Parathyroid adenoma (tissue), 2 donors: ENCODE measurements at regions not wholly inside any gene's neighbourhood (a gene's known extent, or its start where the extent isn't known, plus 50 kb on each side); places are given as distances from the start of the nearest gene placed in this dataset.

Source experiments
- H2AFZ ChIP-seq: fragments of 300-600 bp; sonication (generic); one replicate; pipeline ENCODE4 v1.7.0; 2017; ENCODE audit warnings: antibody characterized with exemption, mild to moderate bottlenecking
- H3K27ac ChIP-seq: fragments of 300-600 bp; sonication (generic); one replicate; pipeline ENCODE4 v1.7.0; 2017
- H3K27me3 ChIP-seq: fragments of 300-600 bp; sonication (generic); one replicate; pipeline ENCODE4 v1.7.0; 2017; ENCODE audit warnings: low read length; ENCODE audit not compliant: control insufficient read depth, insufficient read depth
- H3K36me3 ChIP-seq: fragments of 300-600 bp; sonication (generic); one replicate; pipeline ENCODE4 v1.7.0; 2017; ENCODE audit warnings: low read length; ENCODE audit not compliant: control insufficient read depth, insufficient read depth
- H3K4me1 ChIP-seq: fragments of 300-600 bp; sonication (generic); one replicate; pipeline ENCODE4 v1.7.0; 2017; ENCODE audit warnings: control low read depth
- H3K4me2 ChIP-seq: fragments of 300-600 bp; sonication (generic); one replicate; pipeline ENCODE4 v1.7.0; 2017; ENCODE audit warnings: low read length
- H3K4me3 ChIP-seq: fragments of 300-600 bp; sonication (generic); one replicate; pipeline ENCODE4 v1.7.0; 2017; ENCODE audit warnings: low read depth, low read length
- H3K79me2 ChIP-seq: fragments of 300-600 bp; sonication (generic); one replicate; pipeline ENCODE4 v1.7.0; 2017; ENCODE audit warnings: control low read depth
- H3K9ac ChIP-seq: fragments of 300-600 bp; sonication (generic); one replicate; pipeline ENCODE4 v1.7.0; 2017; ENCODE audit warnings: mild to moderate bottlenecking
- H3K9me3 ChIP-seq: fragments of 300-600 bp; sonication (generic); one replicate; pipeline ENCODE4 v1.7.0; 2017; ENCODE audit warnings: low read length; ENCODE audit not compliant: control insufficient read depth
- TF ChIP-seq, protein P1 (sequence below): fragments of 300-600 bp; sonication (generic); IDR thresholded peaks from one replicate; pipeline ENCODE4 v1.7.0; 2017; ENCODE audit warnings: antibody characterized with exemption, mild to moderate bottlenecking
- donor health status: primary hyperparathyroidism.

DNA sequence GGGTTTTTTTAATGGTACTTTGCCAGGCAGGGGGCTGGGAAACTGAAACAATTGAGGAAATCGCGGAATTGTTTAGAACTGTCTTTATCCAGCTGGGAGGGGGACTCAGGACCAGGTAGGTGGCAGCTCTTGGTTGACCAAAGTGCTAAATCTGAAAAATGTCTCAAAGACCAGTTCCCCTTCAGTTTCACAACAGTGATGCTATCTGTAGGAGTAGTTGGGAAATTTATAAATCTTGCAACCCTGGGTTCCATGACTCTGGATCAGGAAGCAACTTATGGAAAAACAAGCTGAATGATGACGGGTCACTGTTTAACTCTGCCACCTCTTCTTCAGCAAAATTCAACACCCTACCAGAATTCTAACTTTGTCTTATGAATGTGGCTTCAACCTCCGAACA, 99.7 kb downstream of the FAM50B start:
- Histone ChIP-seq H3K27me3 (no peaks in the 10 kb centered on the region), H3K4me3 (no peak overlapping the region), H3K9me3 (no peaks in the 10 kb centered on the region), H3K27ac (no peak overlapping the region), H3K9ac (no peak overlapping the region), H3K4me2 (no peak overlapping the region), H3K79me2 (no peaks in the 10 kb centered on the region), H2AFZ (no peak overlapping the region), H3K36me3 (no peaks in the 10 kb centered on the region), H3K4me1 (no peaks in the 10 kb centered on the region)
- TF ChIP-seq, protein P1, sequence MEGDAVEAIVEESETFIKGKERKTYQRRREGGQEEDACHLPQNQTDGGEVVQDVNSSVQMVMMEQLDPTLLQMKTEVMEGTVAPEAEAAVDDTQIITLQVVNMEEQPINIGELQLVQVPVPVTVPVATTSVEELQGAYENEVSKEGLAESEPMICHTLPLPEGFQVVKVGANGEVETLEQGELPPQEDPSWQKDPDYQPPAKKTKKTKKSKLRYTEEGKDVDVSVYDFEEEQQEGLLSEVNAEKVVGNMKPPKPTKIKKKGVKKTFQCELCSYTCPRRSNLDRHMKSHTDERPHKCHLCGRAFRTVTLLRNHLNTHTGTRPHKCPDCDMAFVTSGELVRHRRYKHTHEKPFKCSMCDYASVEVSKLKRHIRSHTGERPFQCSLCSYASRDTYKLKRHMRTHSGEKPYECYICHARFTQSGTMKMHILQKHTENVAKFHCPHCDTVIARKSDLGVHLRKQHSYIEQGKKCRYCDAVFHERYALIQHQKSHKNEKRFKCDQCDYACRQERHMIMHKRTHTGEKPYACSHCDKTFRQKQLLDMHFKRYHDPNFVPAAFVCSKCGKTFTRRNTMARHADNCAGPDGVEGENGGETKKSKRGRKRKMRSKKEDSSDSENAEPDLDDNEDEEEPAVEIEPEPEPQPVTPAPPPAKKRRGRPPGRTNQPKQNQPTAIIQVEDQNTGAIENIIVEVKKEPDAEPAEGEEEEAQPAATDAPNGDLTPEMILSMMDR, result no peak

DNA sequence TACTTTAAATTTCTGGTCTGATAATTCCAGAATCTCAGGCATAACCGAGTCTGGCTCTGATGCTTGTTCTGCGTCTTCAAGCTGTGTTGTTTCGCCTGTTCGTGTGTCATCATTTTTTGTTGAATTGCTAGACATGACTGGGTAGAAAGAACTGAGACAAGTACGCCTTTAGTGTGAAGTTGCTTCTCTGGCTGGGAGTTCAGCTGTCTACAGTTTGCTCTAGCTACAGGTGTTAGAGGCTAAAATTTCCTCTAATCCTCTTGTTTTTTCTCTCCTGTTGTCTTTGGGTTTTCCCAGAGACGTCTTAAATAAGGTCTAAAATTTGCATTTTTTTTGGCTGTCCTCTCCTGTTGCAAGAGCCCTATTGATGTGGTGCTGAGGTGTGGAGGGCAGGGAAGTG, 100.3 kb downstream of the FAM50B start:
- Histone ChIP-seq H3K4me1 (no peaks in the 10 kb centered on the region), H3K27me3 (no peaks in the 10 kb centered on the region), H3K36me3 (no peaks in the 10 kb centered on the region), H2AFZ (no peak overlapping the region), H3K79me2 (no peaks in the 10 kb centered on the region), H3K4me3 (no peak overlapping the region), H3K4me2 (no peak overlapping the region), H3K9ac (no peak overlapping the region), H3K9me3 (no peaks in the 10 kb centered on the region), H3K27ac (no peak overlapping the region)
- TF ChIP-seq, protein P1, result no peak

DNA sequence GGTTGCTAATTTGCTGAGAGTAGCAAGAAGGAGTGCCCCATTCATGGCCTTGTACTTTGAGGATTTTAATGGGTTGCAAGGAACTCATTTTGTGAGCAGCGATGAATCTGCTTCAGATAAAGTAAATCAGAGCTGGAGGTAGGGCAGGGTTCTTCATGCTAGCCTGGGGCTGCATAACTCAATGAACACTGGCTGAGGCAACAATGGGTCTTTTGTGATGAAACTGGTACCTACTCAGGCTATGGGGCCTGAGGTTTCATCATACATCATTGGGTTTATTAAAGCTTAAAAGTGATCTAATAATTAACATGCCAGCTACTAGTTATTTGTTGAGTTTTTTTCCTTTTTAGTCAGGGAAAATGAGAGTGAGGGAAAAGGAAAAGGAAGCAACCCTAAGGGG, 106.9 kb downstream of the FAM50B start:
- no peaks in the 10 kb centered on the region for H3K27me3 ChIP-seq

DNA sequence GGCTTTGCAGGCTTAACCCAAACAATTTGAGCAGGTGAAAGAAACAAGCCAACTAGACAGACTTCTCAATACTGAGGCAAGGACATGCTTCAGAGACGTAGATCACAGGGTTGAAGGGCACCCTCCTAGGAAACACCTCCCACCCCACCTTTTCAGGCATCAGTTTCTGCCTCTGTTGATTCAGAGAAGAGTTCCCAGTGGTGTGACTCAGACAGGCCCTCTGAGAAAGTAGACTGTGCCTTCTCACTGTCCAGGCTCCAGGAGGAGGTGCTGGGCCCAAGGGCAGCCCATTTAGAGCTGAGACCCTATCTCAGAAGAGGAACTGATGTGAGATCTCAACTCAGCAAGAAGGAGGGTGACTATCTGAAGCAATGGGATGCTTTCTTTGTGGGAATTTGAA, 108.1 kb downstream of the FAM50B start:
- TF ChIP-seq, protein P1, result no peak
- H3K27ac ChIP-seq, result no peak overlapping the region
- H3K36me3 ChIP-seq, result no peaks in the 10 kb centered on the region
- no peak overlapping the region for H2AFZ ChIP-seq
- no peak overlapping the region for H3K4me2 ChIP-seq
- no peaks in the 10 kb centered on the region for H3K9me3 ChIP-seq
- no peak overlapping the region for H3K9ac ChIP-seq
- H3K27me3 ChIP-seq, result no peaks in the 10 kb centered on the region
- no peaks in the 10 kb centered on the region for H3K4me1 ChIP-seq
- H3K79me2 ChIP-seq, result no peaks in the 10 kb centered on the region
- no peak overlapping the region for H3K4me3 ChIP-seq

More for the DNA sequence above, 106.9 kb downstream of the FAM50B start:
- Histone ChIP-seq H3K4me3 (no peak overlapping the region), H3K27ac (no peak overlapping the region), H3K36me3 (no peaks in the 10 kb centered on the region), H3K4me2 (no peak overlapping the region), H2AFZ (no peak overlapping the region), H3K9me3 (no peaks in the 10 kb centered on the region), H3K9ac (no peak overlapping the region), H3K79me2 (no peaks in the 10 kb centered on the region), H3K4me1 (no peaks in the 10 kb centered on the region)
- TF ChIP-seq, protein P1, result no peak

DNA sequence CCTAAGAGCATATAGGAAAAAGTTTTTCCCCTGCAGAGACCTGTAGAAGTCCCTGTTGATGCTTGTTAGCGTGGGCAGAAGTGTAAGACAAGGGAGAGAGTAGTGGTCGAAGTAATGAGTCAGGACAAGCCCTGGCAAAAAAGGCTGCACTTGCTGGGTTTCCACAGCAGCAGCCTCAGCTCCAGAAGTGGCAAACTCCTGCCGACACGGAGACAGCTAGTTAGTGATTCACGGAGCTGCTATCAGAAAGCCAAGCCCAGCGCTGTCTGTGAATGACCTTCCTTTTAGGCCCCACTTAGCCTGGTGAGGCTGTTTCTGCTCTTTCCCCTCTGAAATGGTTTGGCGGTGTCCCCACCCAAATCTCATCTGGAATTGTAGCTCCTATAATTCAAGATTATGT, 109.1 kb downstream of the FAM50B start:
- H3K27me3 ChIP-seq, result no peaks in the 10 kb centered on the region
- H3K9me3 ChIP-seq, result no peaks in the 10 kb centered on the region
- TF ChIP-seq, protein P1, result no peak
- no peak overlapping the region for H3K27ac ChIP-seq
- no peak overlapping the region for H3K9ac ChIP-seq
- no peak overlapping the region for H3K4me2 ChIP-seq
- H3K4me1 ChIP-seq, result no peaks in the 10 kb centered on the region
- H2AFZ ChIP-seq, result no peak overlapping the region
- H3K36me3 ChIP-seq, result no peaks in the 10 kb centered on the region
- H3K4me3 ChIP-seq, result no peak overlapping the region
- no peaks in the 10 kb centered on the region for H3K79me2 ChIP-seq
